GM23338 (cell line): ENCODE measurements at regions not wholly inside any gene's neighbourhood (a gene's known extent, or its start where the extent isn't known, plus 50 kb on each side); places are given as distances from the start of the nearest gene placed in this dataset.

Experiments
- ATAC-seq: fragments of 200-7000 bp; cut with Tn5 transposase; 3 replicates; pipeline ENCODE4 v1.9.1; 2020
- DNase-seq: peaks from one replicate; pipeline ENCODE4 v3.0.0-alpha.2; 2015; ENCODE audit warnings: low spot score
- H2AFZ ChIP-seq: fragments of 200-600 bp; sonication (generic); 2 replicates; pipeline ENCODE4 v1.8.0; 2016; ENCODE audit warnings: antibody characterized with exemption, mild to moderate bottlenecking, moderate library complexity
- H3F3A ChIP-seq: fragments of 200-600 bp; sonication (generic); replicated peaks from 2 replicates; pipeline ENCODE4 v1.8.0; 2017; ENCODE audit warnings: antibody characterized with exemption, mixed run types, low read depth
- H3K27ac ChIP-seq: fragments of 200-600 bp; sonication (generic); 2 replicates; pipeline ENCODE4 v1.6.1; 2016; ENCODE audit warnings: low read depth
- H3K27me3 ChIP-seq: fragments of 200-600 bp; sonication (generic); 2 replicates; pipeline ENCODE4 v1.8.0; 2016; ENCODE audit warnings: mild to moderate bottlenecking, mixed run types, moderate library complexity; ENCODE audit not compliant: insufficient read depth
- H3K36me3 ChIP-seq: fragments of 200-600 bp; sonication (generic); 2 replicates; pipeline ENCODE4 v1.8.0; 2016; ENCODE audit warnings: mild to moderate bottlenecking; ENCODE audit not compliant: insufficient read depth
- H3K4me1 ChIP-seq: fragments of 200-600 bp; sonication (generic); 2 replicates; pipeline ENCODE4 v1.8.0; 2016; ENCODE audit warnings: mild to moderate bottlenecking, moderate library complexity; ENCODE audit not compliant: insufficient read depth
- H3K4me2 ChIP-seq: fragments of 200-600 bp; sonication (generic); 2 replicates; pipeline ENCODE4 v1.7.1; 2017; ENCODE audit warnings: mixed run types
- H3K4me3 ChIP-seq: fragments of 200-600 bp; sonication (generic); 2 replicates; pipeline ENCODE4 v1.6.1; 2016; ENCODE audit warnings: mixed run types
- H3K79me2 ChIP-seq: fragments of 200-600 bp; sonication (generic); replicated peaks from 2 replicates; pipeline ENCODE4 v1.8.0; 2017; ENCODE audit warnings: mild to moderate bottlenecking; ENCODE audit not compliant: insufficient read depth
- H3K9me2 ChIP-seq: fragments of 200-600 bp; sonication (generic); 2 replicates; pipeline ENCODE4 v1.8.0; 2017; ENCODE audit not compliant: insufficient read depth
- H4K20me1 ChIP-seq: fragments of 200-600 bp; sonication (generic); replicated peaks from 2 replicates; pipeline ENCODE4 v1.8.0; 2017; ENCODE audit warnings: mild to moderate bottlenecking; ENCODE audit not compliant: insufficient read depth
- H3K27ac Mint-ChIP-seq: 2 replicates; pipeline ENCODE4 v1.8.0; 2020; ENCODE audit warnings: inconsistent platforms, mild to moderate bottlenecking, moderate library complexity, mixed read lengths
- H3K27me3 Mint-ChIP-seq: 3 replicates; pipeline ENCODE4 v1.8.0; 2022; ENCODE audit warnings: low read depth, mild to moderate bottlenecking, moderate library complexity, mixed read lengths, inconsistent platforms; ENCODE audit not compliant: insufficient read depth, poor library complexity
- H3K36me3 Mint-ChIP-seq: 3 replicates; pipeline ENCODE4 v1.8.0; 2021; ENCODE audit warnings: low read depth, mild to moderate bottlenecking, inconsistent platforms, moderate library complexity, mixed read lengths
- H3K4me1 Mint-ChIP-seq: 3 replicates; pipeline ENCODE4 v1.8.0; 2020; ENCODE audit warnings: mild to moderate bottlenecking, inconsistent platforms, mixed read lengths
- H3K4me3 Mint-ChIP-seq: 3 replicates; pipeline ENCODE4 v1.8.0; 2021; ENCODE audit warnings: moderate library complexity, mild to moderate bottlenecking, inconsistent platforms, mixed read lengths
- H3K9me3 Mint-ChIP-seq: 3 replicates; pipeline ENCODE4 v1.8.0; 2020; ENCODE audit warnings: moderate library complexity, mild to moderate bottlenecking, inconsistent platforms, mixed read lengths
- CREB1 ChIP-seq: fragments of 250-450 bp; sonication (Bioruptor Pico); IDR thresholded peaks from 2 replicates; pipeline ENCODE4 v1.5.0; 2020; ENCODE audit warnings: low read depth, mild to moderate bottlenecking, moderate library complexity
- EZH2 ChIP-seq: fragments of 200-600 bp; sonication (generic); IDR thresholded peaks from one replicate; pipeline ENCODE4 v1.8.0; 2017; ENCODE audit warnings: antibody characterized with exemption, mild to moderate bottlenecking, low read depth; ENCODE audit not compliant: unreplicated experiment
- JUNB ChIP-seq: IDR thresholded peaks from one replicate; pipeline ENCODE4 v1.6.1; 2016; ENCODE audit warnings: antibody characterized with exemption; ENCODE audit not compliant: unreplicated experiment
- NANOG ChIP-seq: IDR thresholded peaks from 2 replicates; pipeline ENCODE4 v1.6.1; 2016; ENCODE audit warnings: antibody characterized with exemption, borderline replicate concordance
- ZNF114 ChIP-seq: fragments of 250-450 bp; sonication (Bioruptor Pico); IDR thresholded peaks from 2 replicates; pipeline ENCODE4 v1.5.0; 2020; ENCODE audit warnings: mild to moderate bottlenecking, moderate library complexity
- TF ChIP-seq, protein P1 (sequence below): fragments of 250-450 bp; sonication (Bioruptor Pico); IDR thresholded peaks from 2 replicates; pipeline ENCODE4 v1.5.0; 2020; ENCODE audit warnings: mild to moderate bottlenecking, moderate library complexity
- TF ChIP-seq, protein P2 (sequence below): IDR thresholded peaks from 2 replicates; pipeline ENCODE4 v1.6.1; 2016; ENCODE audit warnings: antibody characterized with exemption

- no peaks in the 10 kb centered on the region for H3K79me2 ChIP-seq
- DNase-seq (no peak), ATAC-seq (no peak)
- H3K36me3 ChIP-seq = peaks cover 9% of the 10 kb centered on the region; the same call in 1 of the 2 replicates
- TF ChIP-seq, protein P1, sequence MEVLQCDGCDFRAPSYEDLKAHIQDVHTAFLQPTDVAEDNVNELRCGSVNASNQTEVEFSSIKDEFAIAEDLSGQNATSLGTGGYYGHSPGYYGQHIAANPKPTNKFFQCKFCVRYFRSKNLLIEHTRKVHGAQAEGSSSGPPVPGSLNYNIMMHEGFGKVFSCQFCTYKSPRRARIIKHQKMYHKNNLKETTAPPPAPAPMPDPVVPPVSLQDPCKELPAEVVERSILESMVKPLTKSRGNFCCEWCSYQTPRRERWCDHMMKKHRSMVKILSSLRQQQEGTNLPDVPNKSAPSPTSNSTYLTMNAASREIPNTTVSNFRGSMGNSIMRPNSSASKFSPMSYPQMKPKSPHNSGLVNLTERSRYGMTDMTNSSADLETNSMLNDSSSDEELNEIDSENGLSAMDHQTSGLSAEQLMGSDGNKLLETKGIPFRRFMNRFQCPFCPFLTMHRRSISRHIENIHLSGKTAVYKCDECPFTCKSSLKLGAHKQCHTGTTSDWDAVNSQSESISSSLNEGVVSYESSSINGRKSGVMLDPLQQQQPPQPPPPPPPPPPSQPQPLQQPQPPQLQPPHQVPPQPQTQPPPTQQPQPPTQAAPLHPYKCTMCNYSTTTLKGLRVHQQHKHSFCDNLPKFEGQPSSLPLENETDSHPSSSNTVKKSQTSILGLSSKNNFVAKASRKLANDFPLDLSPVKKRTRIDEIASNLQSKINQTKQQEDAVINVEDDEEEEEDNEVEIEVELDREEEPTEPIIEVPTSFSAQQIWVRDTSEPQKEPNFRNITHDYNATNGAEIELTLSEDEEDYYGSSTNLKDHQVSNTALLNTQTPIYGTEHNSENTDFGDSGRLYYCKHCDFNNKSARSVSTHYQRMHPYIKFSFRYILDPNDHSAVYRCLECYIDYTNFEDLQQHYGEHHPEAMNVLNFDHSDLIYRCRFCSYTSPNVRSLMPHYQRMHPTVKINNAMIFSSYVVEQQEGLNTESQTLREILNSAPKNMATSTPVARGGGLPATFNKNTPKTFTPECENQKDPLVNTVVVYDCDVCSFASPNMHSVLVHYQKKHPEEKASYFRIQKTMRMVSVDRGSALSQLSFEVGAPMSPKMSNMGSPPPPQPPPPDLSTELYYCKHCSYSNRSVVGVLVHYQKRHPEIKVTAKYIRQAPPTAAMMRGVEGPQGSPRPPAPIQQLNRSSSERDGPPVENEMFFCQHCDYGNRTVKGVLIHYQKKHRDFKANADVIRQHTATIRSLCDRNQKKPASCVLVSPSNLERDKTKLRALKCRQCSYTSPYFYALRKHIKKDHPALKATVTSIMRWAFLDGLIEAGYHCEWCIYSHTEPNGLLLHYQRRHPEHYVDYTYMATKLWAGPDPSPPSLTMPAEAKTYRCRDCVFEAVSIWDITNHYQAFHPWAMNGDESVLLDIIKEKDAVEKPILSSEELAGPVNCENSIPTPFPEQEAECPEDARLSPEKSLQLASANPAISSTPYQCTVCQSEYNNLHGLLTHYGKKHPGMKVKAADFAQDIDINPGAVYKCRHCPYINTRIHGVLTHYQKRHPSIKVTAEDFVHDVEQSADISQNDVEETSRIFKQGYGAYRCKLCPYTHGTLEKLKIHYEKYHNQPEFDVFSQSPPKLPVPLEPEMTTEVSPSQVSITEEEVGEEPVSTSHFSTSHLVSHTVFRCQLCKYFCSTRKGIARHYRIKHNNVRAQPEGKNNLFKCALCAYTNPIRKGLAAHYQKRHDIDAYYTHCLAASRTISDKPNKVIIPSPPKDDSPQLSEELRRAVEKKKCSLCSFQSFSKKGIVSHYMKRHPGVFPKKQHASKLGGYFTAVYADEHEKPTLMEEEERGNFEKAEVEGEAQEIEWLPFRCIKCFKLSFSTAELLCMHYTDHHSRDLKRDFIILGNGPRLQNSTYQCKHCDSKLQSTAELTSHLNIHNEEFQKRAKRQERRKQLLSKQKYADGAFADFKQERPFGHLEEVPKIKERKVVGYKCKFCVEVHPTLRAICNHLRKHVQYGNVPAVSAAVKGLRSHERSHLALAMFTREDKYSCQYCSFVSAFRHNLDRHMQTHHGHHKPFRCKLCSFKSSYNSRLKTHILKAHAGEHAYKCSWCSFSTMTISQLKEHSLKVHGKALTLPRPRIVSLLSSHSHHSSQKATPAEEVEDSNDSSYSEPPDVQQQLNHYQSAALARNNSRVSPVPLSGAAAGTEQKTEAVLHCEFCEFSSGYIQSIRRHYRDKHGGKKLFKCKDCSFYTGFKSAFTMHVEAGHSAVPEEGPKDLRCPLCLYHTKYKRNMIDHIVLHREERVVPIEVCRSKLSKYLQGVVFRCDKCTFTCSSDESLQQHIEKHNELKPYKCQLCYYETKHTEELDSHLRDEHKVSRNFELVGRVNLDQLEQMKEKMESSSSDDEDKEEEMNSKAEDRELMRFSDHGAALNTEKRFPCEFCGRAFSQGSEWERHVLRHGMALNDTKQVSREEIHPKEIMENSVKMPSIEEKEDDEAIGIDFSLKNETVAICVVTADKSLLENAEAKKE = no peak
- TF ChIP-seq ZNF114 (CRISPR knock-in tag) = no peak
- TF ChIP-seq EZH2 = no peak
- peaks cover 10% of the 10 kb centered on the region; the same call in 1 of the 2 replicates for H3K4me1 ChIP-seq
- H4K20me1 ChIP-seq = no peaks in the 10 kb centered on the region
- Mint-ChIP-seq H3K36me3 (peaks cover 61% of the 10 kb centered on the region), H3K4me3 (no peak overlapping the region), H3K4me1 (peaks cover 14% of the 10 kb centered on the region), H3K27me3 (peaks cover 3% of the 10 kb centered on the region), H3K9me3 (peaks cover 51% of the 10 kb centered on the region), H3K27ac (no peak overlapping the region)
- peaks cover 3% of the 10 kb centered on the region; the same call in 1 of the 2 replicates for H3K9me2 ChIP-seq
- no peak overlapping the region for H3K4me2 ChIP-seq
- no peak overlapping the region for H3K4me3 ChIP-seq
- H3F3A ChIP-seq = no peaks in the 10 kb centered on the region
- H3K27me3 ChIP-seq = no peaks in the 10 kb centered on the region
- H2AFZ ChIP-seq = peak overlapping the region; percentile 16; the same call in 1 of the 2 replicates
- no peak overlapping the region for H3K27ac ChIP-seq
These were observed 601.5 kb downstream of the KCNH5 start for GRCh38 chr14:62443796-62444195.

DNA sequence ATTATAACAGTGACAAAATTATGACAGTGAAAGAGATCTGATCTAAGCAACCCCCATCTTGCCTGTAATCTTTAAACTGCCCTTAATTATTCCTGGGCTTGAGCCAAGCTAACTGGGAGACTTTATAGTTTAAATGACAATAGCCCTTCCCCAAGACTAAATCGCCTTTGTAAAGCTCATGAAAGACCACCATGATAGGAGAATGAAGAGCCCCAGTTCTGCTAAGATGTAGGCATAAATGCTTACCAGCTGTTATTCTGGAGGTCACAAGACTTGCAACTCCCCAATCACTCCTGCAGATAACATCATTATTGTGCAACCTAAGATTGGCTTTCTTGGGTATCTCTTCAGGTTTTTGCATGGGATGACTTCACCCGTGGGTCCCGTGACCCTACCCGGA lies 599.7 kb downstream of the KCNH5 start:
- Mint-ChIP-seq H3K27ac (no peak overlapping the region), H3K4me3 (no peak overlapping the region), H3K27me3 (peaks cover 3% of the 10 kb centered on the region), H3K4me1 (peaks cover 18% of the 10 kb centered on the region), H3K9me3 (peaks cover 36% of the 10 kb centered on the region), H3K36me3 (peaks cover 47% of the 10 kb centered on the region)
- no peak overlapping the region for H3K4me3 ChIP-seq
- H4K20me1 ChIP-seq = no peaks in the 10 kb centered on the region
- H3K27ac ChIP-seq = 0 out of 2 replicates have a peak overlapping the region, but pooled peaks have one; percentile 40
- no peaks in the 10 kb centered on the region for H3K36me3 ChIP-seq
- H3F3A ChIP-seq = no peaks in the 10 kb centered on the region
- H3K4me2 ChIP-seq = 0 out of 2 replicates have a peak overlapping the region, but pooled peaks have one; percentile 4
- no peaks in the 10 kb centered on the region for H3K79me2 ChIP-seq
- DNase-seq = peak; percentile 72
- peak; percentile 71 for ATAC-seq
- no peak overlapping the region for H2AFZ ChIP-seq
- peaks cover 8% of the 10 kb centered on the region; the same call in 1 of the 2 replicates for H3K9me2 ChIP-seq
- H3K27me3 ChIP-seq = no peaks in the 10 kb centered on the region
- peaks cover 19% of the 10 kb centered on the region for H3K4me1 ChIP-seq
- TF ChIP-seq, protein P2, sequence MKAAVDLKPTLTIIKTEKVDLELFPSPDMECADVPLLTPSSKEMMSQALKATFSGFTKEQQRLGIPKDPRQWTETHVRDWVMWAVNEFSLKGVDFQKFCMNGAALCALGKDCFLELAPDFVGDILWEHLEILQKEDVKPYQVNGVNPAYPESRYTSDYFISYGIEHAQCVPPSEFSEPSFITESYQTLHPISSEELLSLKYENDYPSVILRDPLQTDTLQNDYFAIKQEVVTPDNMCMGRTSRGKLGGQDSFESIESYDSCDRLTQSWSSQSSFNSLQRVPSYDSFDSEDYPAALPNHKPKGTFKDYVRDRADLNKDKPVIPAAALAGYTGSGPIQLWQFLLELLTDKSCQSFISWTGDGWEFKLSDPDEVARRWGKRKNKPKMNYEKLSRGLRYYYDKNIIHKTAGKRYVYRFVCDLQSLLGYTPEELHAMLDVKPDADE = no peak
- TF ChIP-seq CREB1 (CRISPR knock-in tag) = peak; percentile 59
- peak; percentile 77 for TF ChIP-seq NANOG
- TF ChIP-seq JUNB = no peak
